Liver (tissue), 8 donors: ENCODE measurements at regions not wholly inside any gene's neighbourhood (a gene's known extent, or its start where the extent isn't known, plus 50 kb on each side); places are given as distances from the start of the nearest gene placed in this dataset.

Experiments
- DNase-seq: peaks from one replicate; pipeline ENCODE4 v3.0.0-alpha.2; 2017; ENCODE audit warnings: low spot score
- H3K27ac ChIP-seq, 2 donors: one replicate each; pipeline ENCODE4 v1.7.0; 2013; ENCODE audit warnings: inconsistent platforms in 2 of 2, low read length in 2 of 2, control low read depth in 1 of 2, low read depth in 1 of 2, mild to moderate bottlenecking in 1 of 2
- H3K27me3 ChIP-seq, 4 donors: one replicate each; pipeline versions ENCODE4 v1.6.1 to v1.7.0; 2013; ENCODE audit warnings: low read length in 3 of 4, inconsistent platforms in 1 of 4, mild to moderate bottlenecking in 1 of 4, moderate library complexity in 1 of 4; ENCODE audit not compliant: control insufficient read depth in 4 of 4, insufficient read depth in 4 of 4
- H3K36me3 ChIP-seq, 4 donors: one replicate each; pipeline versions ENCODE4 v1.6.1 to v1.7.0; 2013; ENCODE audit warnings: low read length in 3 of 4, mild to moderate bottlenecking in 3 of 4, low read depth in 1 of 4, moderate library complexity in 1 of 4; ENCODE audit not compliant: control insufficient read depth in 4 of 4, insufficient read depth in 3 of 4
- H3K4me1 ChIP-seq, 4 donors: one replicate each; pipeline versions ENCODE4 v1.6.1 to v1.7.0; 2013; ENCODE audit warnings: low read length in 3 of 4, mild to moderate bottlenecking in 3 of 4, moderate library complexity in 1 of 4; ENCODE audit not compliant: control insufficient read depth in 4 of 4, insufficient read depth in 4 of 4
- H3K4me3 ChIP-seq, 3 donors: one replicate each; pipeline versions ENCODE4 v1.6.1 to v1.7.0; 2013; ENCODE audit warnings: low read length in 3 of 3, control low read depth in 1 of 3, low read depth in 1 of 3, mild to moderate bottlenecking in 1 of 3
- H3K9ac ChIP-seq, 2 donors: one replicate each; pipeline ENCODE4 v1.7.0; 2013; ENCODE audit warnings: low read length in 2 of 2, mild to moderate bottlenecking in 2 of 2, moderate library complexity in 2 of 2, control low read depth in 1 of 2, low read depth in 1 of 2
- H3K9me3 ChIP-seq, 4 donors: one replicate each; pipeline versions ENCODE4 v1.6.1 to v1.7.0; 2013; ENCODE audit warnings: low read length in 3 of 4; ENCODE audit not compliant: control insufficient read depth in 4 of 4
- CTCF ChIP-seq: fragments of 150-350 bp; IDR thresholded peaks from 2 replicates; pipeline ENCODE4 v1.5.1; 2017; ENCODE audit warnings: improper control_type of control experiment, low read depth, low read length; ENCODE audit not compliant: missing input control
- EGR1 ChIP-seq, 2 donors: IDR thresholded peaks; 2 replicates each; pipeline ENCODE4 v1.6.1; 2016 to 2018; ENCODE audit warnings: antibody characterized with exemption in 2 of 2, low read depth in 2 of 2
- FOXA1 ChIP-seq: IDR thresholded peaks from 2 replicates; pipeline ENCODE4 v1.6.1; 2016; ENCODE audit warnings: antibody characterized with exemption
- FOXA2 ChIP-seq: IDR thresholded peaks from 2 replicates; pipeline ENCODE4 v1.6.1; 2016; ENCODE audit warnings: antibody characterized with exemption
- GABPA ChIP-seq, 2 donors: IDR thresholded peaks in 1 of 2; conservative IDR thresholded peaks in 1 of 2; 2 replicates each; pipeline ENCODE4 v1.6.1; 2016; ENCODE audit warnings: antibody characterized with exemption in 2 of 2, mild to moderate bottlenecking in 1 of 2, moderate library complexity in 1 of 2
- HNF4A ChIP-seq, 2 donors: conservative IDR thresholded peaks; 2 replicates each; pipeline ENCODE4 v1.6.1; 2016; ENCODE audit warnings: antibody characterized with exemption in 2 of 2, mild to moderate bottlenecking in 2 of 2
- HNF4G ChIP-seq: IDR thresholded peaks from 2 replicates; pipeline ENCODE4 v1.6.1; 2016; ENCODE audit warnings: antibody characterized with exemption
- JUND ChIP-seq, 2 donors: IDR thresholded peaks; 2 replicates each; pipeline ENCODE4 v1.6.1; 2016; ENCODE audit warnings: antibody characterized with exemption in 2 of 2
- MAX ChIP-seq: IDR thresholded peaks from 2 replicates; pipeline ENCODE4 v1.6.1; 2016; ENCODE audit warnings: antibody characterized with exemption
- NR2F2 ChIP-seq: IDR thresholded peaks from 2 replicates; pipeline ENCODE4 v1.6.1; 2016; ENCODE audit warnings: antibody characterized with exemption
- REST ChIP-seq: IDR thresholded peaks from 2 replicates; pipeline ENCODE4 v1.6.1; 2016; ENCODE audit warnings: antibody characterized with exemption, mild to moderate bottlenecking
- RXRA ChIP-seq, 2 donors: IDR thresholded peaks; 2 replicates each; pipeline ENCODE4 v1.6.1; 2017 to 2018; ENCODE audit warnings: antibody characterized with exemption in 2 of 2, mild to moderate bottlenecking in 1 of 2
- SP1 ChIP-seq: IDR thresholded peaks from 2 replicates; pipeline ENCODE4 v1.6.1; 2018; ENCODE audit warnings: antibody characterized with exemption, mild to moderate bottlenecking
- TAF1 ChIP-seq: conservative IDR thresholded peaks from 2 replicates; pipeline ENCODE4 v1.6.1; 2016; ENCODE audit warnings: antibody characterized with exemption, mild to moderate bottlenecking
- YY1 ChIP-seq: IDR thresholded peaks from 2 replicates; pipeline ENCODE4 v1.6.1; 2016; ENCODE audit warnings: antibody characterized with exemption, mild to moderate bottlenecking
- WGBS: extraction: QIAGEN DNeasy Blood & Tissue Kit; methylation state at CpG from one replicate; pipeline ENCODE4 v1.1.7; 2013; 5-methylcytosine and 5-hydroxymethylcytosine counted together
- TF ChIP-seq, protein P1 (sequence below): IDR thresholded peaks from 2 replicates; pipeline ENCODE4 v1.6.1; 2016; ENCODE audit warnings: antibody characterized with exemption
- TF ChIP-seq, protein P2 (sequence below): IDR thresholded peaks from 2 replicates; pipeline ENCODE4 v1.6.1; 2016; ENCODE audit warnings: antibody characterized with exemption
- donor health status: healthy.
- donor health status: healthy.
- donor health status: healthy.
- donor health status: healthy.
- donor health status: healthy.

- TF ChIP-seq CTCF = no peak
- TF ChIP-seq GABPA (IDR thresholded peaks at IDR 0.05 in 1 of 2, conservative IDR thresholded peaks at IDR 0.05 in 1 of 2) = no peak
- TF ChIP-seq, protein P1, sequence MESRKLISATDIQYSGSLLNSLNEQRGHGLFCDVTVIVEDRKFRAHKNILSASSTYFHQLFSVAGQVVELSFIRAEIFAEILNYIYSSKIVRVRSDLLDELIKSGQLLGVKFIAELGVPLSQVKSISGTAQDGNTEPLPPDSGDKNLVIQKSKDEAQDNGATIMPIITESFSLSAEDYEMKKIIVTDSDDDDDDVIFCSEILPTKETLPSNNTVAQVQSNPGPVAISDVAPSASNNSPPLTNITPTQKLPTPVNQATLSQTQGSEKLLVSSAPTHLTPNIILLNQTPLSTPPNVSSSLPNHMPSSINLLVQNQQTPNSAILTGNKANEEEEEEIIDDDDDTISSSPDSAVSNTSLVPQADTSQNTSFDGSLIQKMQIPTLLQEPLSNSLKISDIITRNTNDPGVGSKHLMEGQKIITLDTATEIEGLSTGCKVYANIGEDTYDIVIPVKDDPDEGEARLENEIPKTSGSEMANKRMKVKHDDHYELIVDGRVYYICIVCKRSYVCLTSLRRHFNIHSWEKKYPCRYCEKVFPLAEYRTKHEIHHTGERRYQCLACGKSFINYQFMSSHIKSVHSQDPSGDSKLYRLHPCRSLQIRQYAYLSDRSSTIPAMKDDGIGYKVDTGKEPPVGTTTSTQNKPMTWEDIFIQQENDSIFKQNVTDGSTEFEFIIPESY = no peak
- TF ChIP-seq YY1 = no peak
- no peak for TF ChIP-seq FOXA2
- TF ChIP-seq NR2F2 = no peak
- no peak for TF ChIP-seq MAX
- no peak for TF ChIP-seq EGR1 (IDR thresholded peaks at IDR 0.05; ENCODE audit: low read depth in 2 of 2)
- TF ChIP-seq RXRA (IDR thresholded peaks at IDR 0.05) = no peak
- TF ChIP-seq HNF4A (conservative IDR thresholded peaks at IDR 0.05) = no peak
- TF ChIP-seq SP1 = no peak
- TF ChIP-seq JUND (IDR thresholded peaks at IDR 0.05) = no peak
- TF ChIP-seq, protein P2, sequence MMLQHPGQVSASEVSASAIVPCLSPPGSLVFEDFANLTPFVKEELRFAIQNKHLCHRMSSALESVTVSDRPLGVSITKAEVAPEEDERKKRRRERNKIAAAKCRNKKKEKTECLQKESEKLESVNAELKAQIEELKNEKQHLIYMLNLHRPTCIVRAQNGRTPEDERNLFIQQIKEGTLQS = no peak
- no peak for TF ChIP-seq HNF4G
- no peak for TF ChIP-seq FOXA1
- H3K36me3 ChIP-seq = no peaks in the 10 kb centered on the region
- H3K27ac ChIP-seq = no peak overlapping the region
- H3K27me3 ChIP-seq = no peaks in the 10 kb centered on the region
- WGBS = 80% methylated on average over 2 of the region's 2 CpGs
- peaks cover 0 to 4% (median 0%) of the 10 kb centered on the region in 4 donors for H3K9me3 ChIP-seq
- DNase-seq = no peak
- H3K9ac ChIP-seq = no peak overlapping the region
- H3K4me3 ChIP-seq = no peak overlapping the region
- no peaks in the 10 kb centered on the region for H3K4me1 ChIP-seq
These were observed 236.6 kb upstream of the FBXL7 start for GRCh38 chr5:15263406-15263805.

DNA sequence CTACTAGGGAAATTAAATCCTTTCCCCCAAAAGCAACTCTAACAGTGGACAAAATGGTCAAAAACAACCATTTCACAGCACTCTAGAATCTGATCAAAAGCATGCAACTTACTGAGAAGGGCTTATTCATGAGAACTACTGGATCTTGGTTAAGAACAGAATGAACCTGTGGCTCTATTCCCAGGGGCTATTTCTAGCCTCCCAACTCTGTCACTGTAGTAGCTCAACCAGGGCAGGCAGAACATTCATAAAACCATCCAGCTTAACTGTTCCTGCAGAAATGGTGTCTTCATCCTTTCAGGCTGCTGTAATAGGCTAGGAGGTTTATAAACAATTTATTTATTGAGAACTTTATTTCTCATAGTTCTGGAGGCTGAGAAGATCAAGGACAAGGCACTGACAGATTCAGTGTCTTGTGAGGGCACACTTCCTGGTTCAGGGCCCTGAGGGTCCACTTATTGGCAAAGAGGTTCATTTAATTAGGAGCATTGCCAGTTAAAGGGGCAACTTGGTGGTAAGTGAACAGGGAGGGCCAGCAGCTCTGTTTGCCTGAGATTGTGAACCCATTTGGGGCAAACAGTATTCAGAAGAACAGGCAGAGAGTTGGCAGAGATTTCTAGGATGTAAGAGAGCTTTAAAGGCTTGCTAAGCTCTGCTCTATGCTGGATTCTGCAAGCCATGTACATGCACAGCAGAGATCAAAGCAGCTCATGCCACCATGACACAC is 238.5 kb upstream of the FBXL7 start:
- no peak for TF ChIP-seq FOXA1
- TF ChIP-seq SP1 = no peak
- TF ChIP-seq CTCF = no peak
- TF ChIP-seq, protein P2 = no peak
- TF ChIP-seq GABPA (IDR thresholded peaks at IDR 0.05 in 1 of 2, conservative IDR thresholded peaks at IDR 0.05 in 1 of 2) = no peak
- TF ChIP-seq, protein P1 = no peak
- TF ChIP-seq EGR1 (IDR thresholded peaks at IDR 0.05; ENCODE audit: low read depth in 2 of 2) = no peak
- no peak for TF ChIP-seq REST
- TF ChIP-seq JUND (IDR thresholded peaks at IDR 0.05) = no peak
- TF ChIP-seq TAF1 = no peak
- TF ChIP-seq RXRA (IDR thresholded peaks at IDR 0.05) = no peak
- TF ChIP-seq MAX = no peak
- no peak for TF ChIP-seq YY1
- TF ChIP-seq HNF4G = no peak
- no peak for DNase-seq
- Histone ChIP-seq H3K4me1 (no peaks in the 10 kb centered on the region), H3K27me3 (no peaks in the 10 kb centered on the region), H3K36me3 (no peaks in the 10 kb centered on the region), H3K4me3 (no peak overlapping the region), H3K9me3 (no peaks in the 10 kb centered on the region), H3K9ac (no peak overlapping the region), H3K27ac (no peak overlapping the region)
